Breast epithelium (tissue), 3 donors: ENCODE measurements at regions not wholly inside any gene's neighbourhood (a gene's known extent, or its start where the extent isn't known, plus 50 kb on each side); places are given as distances from the start of the nearest gene placed in this dataset.

Experiments used
- CTCF ChIP-seq, 3 donors: fragments of 450-650 bp; IDR thresholded peaks; one replicate each; pipeline ENCODE4 v1.5.1; 2016 to 2017; ENCODE audit warnings: antibody characterized with exemption in 3 of 3, mild to moderate bottlenecking in 3 of 3, moderate library complexity in 3 of 3
- POLR2AphosphoS5 ChIP-seq, 3 donors: sonication (generic); formaldehyde crosslinking; IDR thresholded peaks; one replicate each; pipeline ENCODE4 v1.6.1; 2017; ENCODE audit warnings: antibody characterized with exemption in 3 of 3

- TF ChIP-seq CTCF (IDR thresholded peaks at IDR 0.05) (no peak), POLR2AphosphoS5 (IDR thresholded peaks at IDR 0.05) (no peak)
Measured at GRCh38 chr2:184047536-184047935, 550.8 kb upstream of the ZNF804A start.
